Astrocyte of the spinal cord (primary cell): ENCODE measurements at regions not wholly inside any gene's neighbourhood (a gene's known extent, or its start where the extent isn't known, plus 50 kb on each side); places are given as distances from the start of the nearest gene placed in this dataset.

Source experiments
- DNase-seq: peaks from one replicate; pipeline ENCODE4 v3.0.0; 2011; ENCODE audit warnings: low read depth, low spot score
- H3K4me3 ChIP-seq: 2 replicates; pipeline ENCODE4 v1.5.1; 2011; ENCODE audit warnings: low read depth, mild to moderate bottlenecking, low read length, moderate library complexity
- in situ Hi-C: cut with HindIII; loops from 2 replicates; pipeline ENCODE4 v1.10.0; 2017; ENCODE audit warnings: low sequenced_read_pairs
- TF ChIP-seq, protein P1 (sequence below): IDR thresholded peaks from 2 replicates; pipeline ENCODE4 v1.5.1; 2012; ENCODE audit warnings: low read depth, mild to moderate bottlenecking, low read length, inconsistent platforms

DNA sequence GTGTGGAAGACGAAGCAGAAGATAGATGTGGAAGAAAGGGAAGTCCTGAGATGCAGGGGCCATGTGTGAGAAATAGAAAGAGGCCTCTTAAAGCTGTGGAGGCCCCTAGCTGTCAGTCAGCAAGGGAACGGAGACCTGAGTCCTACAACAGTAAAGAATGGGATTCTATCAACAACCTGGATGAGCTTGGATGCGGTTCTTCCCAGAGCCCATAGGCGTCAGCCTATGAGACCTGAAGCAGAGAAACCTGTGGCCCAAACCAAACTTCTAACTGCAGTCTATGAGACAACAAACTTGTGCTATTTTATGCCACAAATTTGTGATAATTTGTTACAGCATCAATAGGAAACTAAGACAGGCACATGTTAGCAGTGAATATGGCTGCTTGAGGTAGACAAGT lies 583.7 kb downstream of the ADCYAP1 start:
- DNase-seq, result no peak
- TF ChIP-seq, protein P1, sequence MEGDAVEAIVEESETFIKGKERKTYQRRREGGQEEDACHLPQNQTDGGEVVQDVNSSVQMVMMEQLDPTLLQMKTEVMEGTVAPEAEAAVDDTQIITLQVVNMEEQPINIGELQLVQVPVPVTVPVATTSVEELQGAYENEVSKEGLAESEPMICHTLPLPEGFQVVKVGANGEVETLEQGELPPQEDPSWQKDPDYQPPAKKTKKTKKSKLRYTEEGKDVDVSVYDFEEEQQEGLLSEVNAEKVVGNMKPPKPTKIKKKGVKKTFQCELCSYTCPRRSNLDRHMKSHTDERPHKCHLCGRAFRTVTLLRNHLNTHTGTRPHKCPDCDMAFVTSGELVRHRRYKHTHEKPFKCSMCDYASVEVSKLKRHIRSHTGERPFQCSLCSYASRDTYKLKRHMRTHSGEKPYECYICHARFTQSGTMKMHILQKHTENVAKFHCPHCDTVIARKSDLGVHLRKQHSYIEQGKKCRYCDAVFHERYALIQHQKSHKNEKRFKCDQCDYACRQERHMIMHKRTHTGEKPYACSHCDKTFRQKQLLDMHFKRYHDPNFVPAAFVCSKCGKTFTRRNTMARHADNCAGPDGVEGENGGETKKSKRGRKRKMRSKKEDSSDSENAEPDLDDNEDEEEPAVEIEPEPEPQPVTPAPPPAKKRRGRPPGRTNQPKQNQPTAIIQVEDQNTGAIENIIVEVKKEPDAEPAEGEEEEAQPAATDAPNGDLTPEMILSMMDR, result no peak
- no peak overlapping the region for H3K4me3 ChIP-seq
- in situ Hi-C loops, result no loop called here

DNA sequence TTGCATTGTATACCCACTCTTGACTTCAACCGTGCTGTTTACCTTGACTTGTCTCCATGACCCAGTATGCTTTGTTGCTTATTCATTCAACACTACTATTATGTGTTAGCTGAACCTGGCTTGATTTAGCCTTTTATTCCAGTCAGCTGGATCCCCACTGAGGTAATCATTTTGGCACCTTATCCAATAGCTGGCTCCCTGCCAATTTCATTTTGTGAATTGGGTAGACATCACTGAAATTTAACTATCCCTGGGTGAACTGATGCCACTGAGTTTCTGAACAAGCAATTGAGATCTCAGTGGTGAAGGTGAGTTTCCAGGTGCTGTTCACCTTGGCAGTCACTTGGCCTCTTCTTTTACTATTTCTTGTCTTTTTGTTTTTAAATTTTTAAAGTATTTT lies 584.3 kb downstream of the ADCYAP1 start:
- no peak for DNase-seq
- no peak overlapping the region for H3K4me3 ChIP-seq
- in situ Hi-C loops, result no loop called here
- TF ChIP-seq, protein P1, result no peak

DNA sequence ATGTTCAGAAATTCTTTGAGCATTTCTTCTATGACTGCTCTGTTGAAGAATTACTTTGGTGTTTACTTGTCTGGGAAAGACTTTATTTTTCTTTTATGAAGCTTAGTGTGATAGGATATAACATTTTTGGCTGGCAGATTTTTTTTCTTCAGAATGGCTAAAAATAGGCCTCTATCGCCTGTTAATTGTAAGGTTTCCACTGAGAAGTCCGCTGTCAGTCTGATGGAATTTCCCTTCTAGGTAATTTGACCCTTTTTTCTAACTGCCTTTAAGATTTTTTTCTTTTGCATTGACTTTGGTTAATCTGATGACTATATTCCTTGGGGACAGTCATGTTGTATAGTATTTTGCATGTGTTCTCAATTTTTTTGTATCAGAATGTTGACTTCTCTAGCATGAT lies 590.7 kb downstream of the ADCYAP1 start:
- in situ Hi-C loops, result no loop called here
- no peak overlapping the region for H3K4me3 ChIP-seq
- TF ChIP-seq, protein P1, result no peak
- no peak for DNase-seq

DNA sequence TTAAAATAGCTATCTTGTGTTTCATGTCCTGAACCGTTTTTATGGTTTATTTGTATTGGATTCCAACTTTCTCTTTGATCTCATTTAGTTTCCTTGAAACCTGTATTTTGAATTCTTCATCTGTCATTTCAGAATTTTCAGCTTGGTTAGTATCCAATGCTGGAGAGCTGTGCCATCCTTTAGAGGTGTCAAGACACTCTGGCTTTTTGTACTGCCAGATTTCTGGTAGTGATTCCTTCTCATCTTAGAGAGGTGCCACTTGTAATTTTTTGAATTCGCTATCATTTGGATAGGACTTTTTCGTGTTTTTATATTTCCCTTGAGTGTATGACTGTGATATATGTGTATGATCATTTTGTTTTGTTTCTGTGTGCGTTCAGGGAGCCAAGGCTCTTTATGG lies 591.4 kb downstream of the ADCYAP1 start:
- TF ChIP-seq, protein P1, result no peak
- no peak for DNase-seq
- in situ Hi-C loops, result no loop called here
- no peak overlapping the region for H3K4me3 ChIP-seq

DNA sequence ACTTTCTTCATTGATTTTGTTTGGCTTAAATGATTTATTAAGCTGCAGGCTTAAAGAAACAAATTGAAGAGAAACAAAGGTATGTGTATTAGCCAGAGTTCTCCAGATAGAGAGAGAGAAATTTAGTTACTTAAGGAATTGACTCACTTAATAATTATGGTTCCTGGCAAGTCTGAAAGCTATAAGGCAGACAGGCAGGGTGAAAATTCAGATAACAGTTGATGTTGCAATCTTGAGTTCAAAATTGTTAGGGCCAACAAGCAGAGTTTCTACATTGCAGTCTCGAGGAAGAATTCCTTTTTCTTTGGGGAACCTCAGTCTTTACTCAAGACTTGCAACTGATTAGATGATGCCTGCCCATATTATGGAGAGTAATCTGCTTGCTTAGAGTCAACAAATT lies 593.5 kb downstream of the ADCYAP1 start:
- H3K4me3 ChIP-seq, result no peak overlapping the region
- TF ChIP-seq, protein P1, result no peak
- in situ Hi-C loops, result no loop called here
- no peak for DNase-seq

DNA sequence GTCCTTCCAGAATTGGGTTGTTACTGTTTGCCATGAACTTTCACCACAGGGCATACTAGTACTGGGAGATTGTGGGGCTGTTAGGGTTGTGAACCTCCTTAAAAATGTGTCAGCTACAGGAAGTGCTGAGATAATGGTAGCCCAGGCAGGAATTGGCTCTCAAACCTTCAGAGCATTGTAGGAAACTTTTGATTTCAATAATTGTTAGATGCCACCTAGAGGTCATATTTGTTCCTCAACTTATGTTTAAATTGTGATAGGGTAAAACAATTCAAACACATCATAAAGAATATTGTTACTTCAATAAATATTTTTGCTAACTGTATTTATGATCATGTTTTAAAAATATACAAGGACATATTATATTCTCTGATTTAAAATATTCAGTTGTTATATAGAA lies 594.6 kb downstream of the ADCYAP1 start:
- no peak overlapping the region for H3K4me3 ChIP-seq
- TF ChIP-seq, protein P1, result no peak
- in situ Hi-C loops, result no loop called here
- DNase-seq, result no peak

DNA sequence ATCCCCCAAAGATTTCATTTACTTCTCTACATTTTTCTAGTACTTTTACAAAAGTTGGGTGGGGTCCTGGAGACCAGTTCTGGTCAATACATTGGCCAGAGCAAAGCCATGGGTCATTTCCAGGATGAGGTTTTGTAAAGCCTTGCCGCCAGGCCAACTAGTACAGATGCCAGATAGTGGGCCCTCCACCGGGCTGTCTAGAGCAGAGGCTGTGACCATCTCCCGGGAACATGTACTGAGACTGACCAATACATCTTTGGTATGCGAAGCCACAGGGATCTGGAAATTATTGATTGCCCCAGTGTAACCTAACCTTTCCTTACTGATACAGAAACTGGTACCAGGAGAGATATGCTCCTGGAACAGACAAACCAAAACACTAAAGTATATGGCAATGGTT lies 599.2 kb downstream of the ADCYAP1 start:
- DNase-seq, result no peak
- in situ Hi-C loops, result no loop called here
- H3K4me3 ChIP-seq, result no peak overlapping the region
- TF ChIP-seq, protein P1, result no peak
